Astrocyte of the cerebellum (primary cell): ENCODE measurements at regions not wholly inside any gene's neighbourhood (a gene's known extent, or its start where the extent isn't known, plus 50 kb on each side); places are given as distances from the start of the nearest gene placed in this dataset.

ENCODE experiments used
- DNase-seq: peaks from one replicate; pipeline ENCODE4 v3.0.0-alpha.2; 2011; ENCODE audit warnings: low read depth
- H3K4me3 ChIP-seq: 2 replicates; pipeline ENCODE4 v1.5.1; 2011; ENCODE audit warnings: mild to moderate bottlenecking, low read depth, low read length, moderate library complexity
- CTCF ChIP-seq: IDR thresholded peaks from 2 replicates; pipeline ENCODE4 v1.5.1; 2012; ENCODE audit warnings: low read length, low read depth, moderate library complexity, mild to moderate bottlenecking; ENCODE audit errors: missing control alignments
- in situ Hi-C: cut with HindIII; loops from 2 replicates; pipeline ENCODE4 v1.10.0; 2017; ENCODE audit warnings: low sequenced_read_pairs

GRCh38 chr16:86378831-86379504 is 131.4 kb upstream of the FOXF1 start:
- no peak overlapping the region for H3K4me3 ChIP-seq
- TF ChIP-seq CTCF: no peak
- DNase-seq: no peak
- in situ Hi-C loops: no loop called here

GRCh38 chr16:86379505-86379846 is 130.9 kb upstream of the FOXF1 start:
- no peak overlapping the region for H3K4me3 ChIP-seq
- in situ Hi-C loops: no loop called here
- no peak for TF ChIP-seq CTCF
- DNase-seq: no peak

- no peak for DNase-seq
- TF ChIP-seq CTCF: no peak
- in situ Hi-C loops: no loop called here
- no peak overlapping the region for H3K4me3 ChIP-seq
These were observed 130.3 kb upstream of the FOXF1 start for GRCh38 chr16:86380030-86380429.

- H3K4me3 ChIP-seq: no peak overlapping the region
- no peak for DNase-seq
- TF ChIP-seq CTCF: no peak
- in situ Hi-C loops: no loop called here
These were observed 128.8 kb upstream of the FOXF1 start for GRCh38 chr16:86381491-86381890.

- in situ Hi-C loops: no loop called here
- no peak for TF ChIP-seq CTCF
- H3K4me3 ChIP-seq: no peak overlapping the region
- DNase-seq: no peak
These were observed 128.1 kb upstream of the FOXF1 start for GRCh38 chr16:86382067-86382773.

GRCh38 chr16:86382774-86383407 is 127.4 kb upstream of the FOXF1 start:
- in situ Hi-C loops: no loop called here
- H3K4me3 ChIP-seq: no peak overlapping the region
- TF ChIP-seq CTCF: no peak
- no peak for DNase-seq
